Parathyroid adenoma (tissue), 2 donors: ENCODE measurements at regions not wholly inside any gene's neighbourhood (a gene's known extent, or its start where the extent isn't known, plus 50 kb on each side); places are given as distances from the start of the nearest gene placed in this dataset.

ENCODE experiments used
- H2AFZ ChIP-seq: fragments of 300-600 bp; sonication (generic); one replicate; pipeline ENCODE4 v1.7.0; 2017; ENCODE audit warnings: antibody characterized with exemption, mild to moderate bottlenecking
- H3K27ac ChIP-seq: fragments of 300-600 bp; sonication (generic); one replicate; pipeline ENCODE4 v1.7.0; 2017
- H3K27me3 ChIP-seq: fragments of 300-600 bp; sonication (generic); one replicate; pipeline ENCODE4 v1.7.0; 2017; ENCODE audit warnings: low read length; ENCODE audit not compliant: control insufficient read depth, insufficient read depth
- H3K36me3 ChIP-seq: fragments of 300-600 bp; sonication (generic); one replicate; pipeline ENCODE4 v1.7.0; 2017; ENCODE audit warnings: low read length; ENCODE audit not compliant: control insufficient read depth, insufficient read depth
- H3K4me1 ChIP-seq: fragments of 300-600 bp; sonication (generic); one replicate; pipeline ENCODE4 v1.7.0; 2017; ENCODE audit warnings: control low read depth
- H3K4me2 ChIP-seq: fragments of 300-600 bp; sonication (generic); one replicate; pipeline ENCODE4 v1.7.0; 2017; ENCODE audit warnings: low read length
- H3K4me3 ChIP-seq: fragments of 300-600 bp; sonication (generic); one replicate; pipeline ENCODE4 v1.7.0; 2017; ENCODE audit warnings: low read depth, low read length
- H3K79me2 ChIP-seq: fragments of 300-600 bp; sonication (generic); one replicate; pipeline ENCODE4 v1.7.0; 2017; ENCODE audit warnings: control low read depth
- H3K9ac ChIP-seq: fragments of 300-600 bp; sonication (generic); one replicate; pipeline ENCODE4 v1.7.0; 2017; ENCODE audit warnings: mild to moderate bottlenecking
- H3K9me3 ChIP-seq: fragments of 300-600 bp; sonication (generic); one replicate; pipeline ENCODE4 v1.7.0; 2017; ENCODE audit warnings: low read length; ENCODE audit not compliant: control insufficient read depth
- CTCF ChIP-seq: fragments of 300-600 bp; sonication (generic); IDR thresholded peaks from one replicate; pipeline ENCODE4 v1.7.0; 2017; ENCODE audit warnings: antibody characterized with exemption, mild to moderate bottlenecking
- donor health status: primary hyperparathyroidism.

DNA sequence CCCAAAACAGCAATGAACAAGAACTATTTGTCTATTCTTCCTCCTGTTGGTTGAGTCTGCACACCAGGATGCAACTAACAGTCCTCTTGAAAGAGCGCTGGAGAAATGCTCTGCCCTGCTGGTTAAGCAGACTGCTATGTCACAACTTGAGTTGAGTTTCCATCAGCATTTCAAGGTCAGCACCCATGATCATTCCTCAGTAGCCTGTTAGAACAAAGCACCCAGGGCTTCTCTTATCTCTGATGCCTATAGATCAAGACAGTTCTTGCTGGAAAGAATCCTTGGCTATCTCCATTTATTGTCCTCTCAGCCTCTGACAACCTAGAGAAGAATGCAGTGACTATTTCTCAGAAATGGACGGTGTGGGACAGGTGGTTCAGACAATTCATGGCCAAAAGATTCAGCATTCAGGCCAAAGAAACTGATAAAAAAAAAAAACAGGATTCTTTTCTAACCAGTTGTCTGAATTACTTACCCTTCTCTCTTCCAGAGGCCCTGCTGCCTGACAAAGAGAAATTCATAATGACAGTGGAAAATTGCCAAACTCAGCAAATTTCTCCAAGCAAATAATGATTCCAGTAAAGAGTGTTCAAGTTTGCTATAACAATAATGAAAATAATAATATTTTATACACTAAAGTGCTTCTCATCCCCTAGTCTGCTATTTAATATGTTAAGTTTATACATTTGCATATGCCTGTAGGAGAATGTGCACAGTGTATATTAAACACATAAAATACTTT is 306.7 kb downstream of the EMP1 start:
- Histone ChIP-seq H3K79me2 (no peaks in the 10 kb centered on the region), H3K9me3 (no peaks in the 10 kb centered on the region), H3K27me3 (no peaks in the 10 kb centered on the region), H3K36me3 (no peaks in the 10 kb centered on the region), H3K9ac (no peak overlapping the region), H3K4me1 (no peaks in the 10 kb centered on the region), H3K27ac (no peak overlapping the region), H3K4me2 (no peak overlapping the region), H2AFZ (no peak overlapping the region), H3K4me3 (no peak overlapping the region)
- TF ChIP-seq CTCF: no peak

DNA sequence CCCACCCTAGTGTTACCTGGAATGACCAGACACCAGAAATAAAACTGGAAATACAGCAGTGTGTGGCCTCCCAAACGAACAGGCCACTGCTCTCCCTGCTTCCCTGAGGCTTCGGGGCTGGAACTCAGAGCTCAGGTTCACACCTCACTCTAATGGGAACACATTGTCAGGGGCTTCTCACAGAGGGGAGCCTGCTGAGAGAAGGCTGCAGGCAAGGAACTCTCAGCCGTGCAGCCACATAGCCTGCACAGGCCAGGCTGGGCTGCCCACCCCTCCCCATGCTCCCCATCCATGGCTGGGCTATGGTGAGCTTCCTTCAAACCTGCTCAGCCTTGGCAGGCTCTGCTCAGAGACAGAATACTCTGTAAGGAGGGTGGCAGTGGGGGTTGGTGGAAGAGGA is 302.5 kb downstream of the EMP1 start:
- no peak overlapping the region for H3K27ac ChIP-seq

GRCh38 chr12:13496111-13496510 is 299.6 kb downstream of the EMP1 start:
- Histone ChIP-seq H3K36me3 (no peaks in the 10 kb centered on the region), H2AFZ (no peak overlapping the region), H3K4me3 (no peak overlapping the region), H3K79me2 (no peaks in the 10 kb centered on the region), H3K4me1 (no peaks in the 10 kb centered on the region), H3K4me2 (no peak overlapping the region), H3K27ac (no peak overlapping the region), H3K9me3 (no peaks in the 10 kb centered on the region), H3K9ac (no peak overlapping the region), H3K27me3 (no peaks in the 10 kb centered on the region)
- no peak for TF ChIP-seq CTCF

More for the DNA sequence above, 302.5 kb downstream of the EMP1 start:
- H3K79me2 ChIP-seq: no peaks in the 10 kb centered on the region
- no peak overlapping the region for H3K4me3 ChIP-seq
- no peaks in the 10 kb centered on the region for H3K36me3 ChIP-seq
- H3K9me3 ChIP-seq: no peaks in the 10 kb centered on the region
- H3K27me3 ChIP-seq: no peaks in the 10 kb centered on the region
- no peak overlapping the region for H3K4me2 ChIP-seq
- H3K4me1 ChIP-seq: no peaks in the 10 kb centered on the region
- H3K9ac ChIP-seq: no peak overlapping the region
- TF ChIP-seq CTCF: no peak
- no peak overlapping the region for H2AFZ ChIP-seq

- Histone ChIP-seq H3K4me2 (no peak overlapping the region), H3K36me3 (no peaks in the 10 kb centered on the region), H3K79me2 (no peaks in the 10 kb centered on the region), H3K4me1 (no peaks in the 10 kb centered on the region), H3K9ac (no peak overlapping the region), H3K27me3 (no peaks in the 10 kb centered on the region), H2AFZ (no peak overlapping the region), H3K4me3 (no peak overlapping the region), H3K27ac (no peak overlapping the region), H3K9me3 (no peaks in the 10 kb centered on the region)
- no peak for TF ChIP-seq CTCF
Observed at GRCh38 chr12:13489246-13489645, 292.7 kb downstream of the EMP1 start.

GRCh38 chr12:13487326-13487725 is 290.8 kb downstream of the EMP1 start:
- no peak for TF ChIP-seq CTCF
- no peaks in the 10 kb centered on the region for H3K27me3 ChIP-seq

More at GRCh38 chr12:13487326-13487725, 290.8 kb downstream of the EMP1 start:
- H3K4me1 ChIP-seq: no peaks in the 10 kb centered on the region
- no peak overlapping the region for H3K27ac ChIP-seq
- no peak overlapping the region for H3K4me3 ChIP-seq
- H3K9me3 ChIP-seq: no peaks in the 10 kb centered on the region
- no peak overlapping the region for H3K9ac ChIP-seq
- no peak overlapping the region for H2AFZ ChIP-seq
- H3K4me2 ChIP-seq: no peak overlapping the region
- no peaks in the 10 kb centered on the region for H3K79me2 ChIP-seq
- H3K36me3 ChIP-seq: no peaks in the 10 kb centered on the region
